Breast epithelium (tissue), 3 donors: ENCODE measurements at regions not wholly inside any gene's neighbourhood (a gene's known extent, or its start where the extent isn't known, plus 50 kb on each side); places are given as distances from the start of the nearest gene placed in this dataset.

Experiments used
- POLR2A ChIP-seq: fragments of 450-650 bp; IDR thresholded peaks from one replicate; pipeline ENCODE4 v1.6.1; 2016; ENCODE audit warnings: antibody characterized with exemption, mild to moderate bottlenecking, moderate library complexity
- POLR2AphosphoS5 ChIP-seq, 3 donors: sonication (generic); formaldehyde crosslinking; IDR thresholded peaks; one replicate each; pipeline ENCODE4 v1.6.1; 2017; ENCODE audit warnings: antibody characterized with exemption in 3 of 3
- TF ChIP-seq, protein P1 (sequence below), 3 donors: fragments of 450-650 bp; IDR thresholded peaks; one replicate each; pipeline ENCODE4 v1.5.1; 2016 to 2017; ENCODE audit warnings: antibody characterized with exemption in 3 of 3, mild to moderate bottlenecking in 3 of 3, moderate library complexity in 3 of 3

DNA sequence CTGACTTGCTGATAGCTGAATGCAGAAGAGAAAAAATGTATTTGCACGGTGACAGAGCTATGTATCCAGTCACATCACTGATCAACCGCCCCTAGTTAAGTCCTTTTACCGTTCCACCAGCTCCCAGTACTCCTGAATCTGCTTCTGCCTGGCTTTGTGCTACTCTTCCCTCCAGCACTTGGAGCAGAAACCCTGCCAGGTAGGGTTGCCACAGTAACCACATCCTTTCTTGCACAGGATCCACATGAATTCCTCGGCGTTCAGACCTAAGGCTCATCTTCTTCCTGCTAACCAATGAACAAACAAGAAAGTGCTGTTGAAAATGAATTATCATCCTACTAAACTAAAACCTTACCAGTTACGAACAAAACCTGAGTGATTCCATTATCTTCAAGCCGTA, 52.0 kb upstream of the KCTD7 start:
- TF ChIP-seq, protein P1, sequence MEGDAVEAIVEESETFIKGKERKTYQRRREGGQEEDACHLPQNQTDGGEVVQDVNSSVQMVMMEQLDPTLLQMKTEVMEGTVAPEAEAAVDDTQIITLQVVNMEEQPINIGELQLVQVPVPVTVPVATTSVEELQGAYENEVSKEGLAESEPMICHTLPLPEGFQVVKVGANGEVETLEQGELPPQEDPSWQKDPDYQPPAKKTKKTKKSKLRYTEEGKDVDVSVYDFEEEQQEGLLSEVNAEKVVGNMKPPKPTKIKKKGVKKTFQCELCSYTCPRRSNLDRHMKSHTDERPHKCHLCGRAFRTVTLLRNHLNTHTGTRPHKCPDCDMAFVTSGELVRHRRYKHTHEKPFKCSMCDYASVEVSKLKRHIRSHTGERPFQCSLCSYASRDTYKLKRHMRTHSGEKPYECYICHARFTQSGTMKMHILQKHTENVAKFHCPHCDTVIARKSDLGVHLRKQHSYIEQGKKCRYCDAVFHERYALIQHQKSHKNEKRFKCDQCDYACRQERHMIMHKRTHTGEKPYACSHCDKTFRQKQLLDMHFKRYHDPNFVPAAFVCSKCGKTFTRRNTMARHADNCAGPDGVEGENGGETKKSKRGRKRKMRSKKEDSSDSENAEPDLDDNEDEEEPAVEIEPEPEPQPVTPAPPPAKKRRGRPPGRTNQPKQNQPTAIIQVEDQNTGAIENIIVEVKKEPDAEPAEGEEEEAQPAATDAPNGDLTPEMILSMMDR (IDR thresholded peaks at IDR 0.05), result no peak
- TF ChIP-seq POLR2A, result no peak
- no peak for TF ChIP-seq POLR2AphosphoS5 (IDR thresholded peaks at IDR 0.05)
